Caco-2 (cell line): ENCODE measurements at regions not wholly inside any gene's neighbourhood (a gene's known extent, or its start where the extent isn't known, plus 50 kb on each side); places are given as distances from the start of the nearest gene placed in this dataset.

Experiments
- BruUV-seq: library from RNA; stranded (reverse); fragments of 400-500 nt; replicated peaks from 2 replicates; lab custom pipeline; 2021; lab: Mats Ljungman, UMichigan
- CTCF ChIA-PET: fragments of 300-600 bp; sonication (Branson Sonifier 250); formaldehyde crosslinking; loops from one replicate; lab custom pipeline; 2022; ENCODE audit warnings: antibody characterized with exemption; lab: Charles Lee
- POLR2A ChIA-PET: fragments of 300-600 bp; sonication (Branson Sonifier 250); formaldehyde crosslinking; loops from one replicate; lab custom pipeline; 2022; ENCODE audit warnings: antibody characterized with exemption; lab: Charles Lee
- DNase-seq, 2 experiments: peaks; one replicate each; pipeline versions ENCODE4 v3.0.0 to v3.0.0-alpha.2; 2020 to 2022
- H3K27me3 ChIP-seq: replicated peaks from 2 replicates; pipeline ENCODE4 v1.6.0; 2011; ENCODE audit warnings: low read length; ENCODE audit not compliant: control insufficient read depth, insufficient read depth
- H3K36me3 ChIP-seq: 2 replicates; pipeline ENCODE4 v1.5.1; 2011; ENCODE audit warnings: low read length; ENCODE audit not compliant: control insufficient read depth, insufficient read depth
- H3K4me1 ChIP-seq: fragments of 250-450 bp; sonication (Bioruptor Pico); 2 replicates; pipeline ENCODE4 v1.5.1; 2020; ENCODE audit warnings: mild to moderate bottlenecking
- H3K4me3 ChIP-seq: 2 replicates; pipeline ENCODE4 v1.5.1; 2011; ENCODE audit warnings: low read depth, mild to moderate bottlenecking, control low read depth, low read length
- H3K9me3 ChIP-seq: fragments of 250-450 bp; sonication (Bioruptor Pico); 2 replicates; pipeline ENCODE4 v1.5.1; 2020; ENCODE audit warnings: mild to moderate bottlenecking, moderate library complexity
- H3K27ac Mint-ChIP-seq: one replicate; pipeline ENCODE4 v1.8.0; 2022; ENCODE audit warnings: mixed read lengths; ENCODE audit not compliant: unreplicated experiment
- H3K27me3 Mint-ChIP-seq: one replicate; pipeline ENCODE4 v1.8.0; 2022; ENCODE audit warnings: mixed read lengths; ENCODE audit not compliant: insufficient read depth, unreplicated experiment
- H3K36me3 Mint-ChIP-seq: one replicate; pipeline ENCODE4 v1.8.0; 2022; ENCODE audit warnings: mild to moderate bottlenecking, mixed read lengths; ENCODE audit not compliant: insufficient read depth, unreplicated experiment
- H3K4me1 Mint-ChIP-seq: one replicate; pipeline ENCODE4 v1.8.0; 2022; ENCODE audit warnings: low read depth, mixed read lengths; ENCODE audit not compliant: unreplicated experiment
- H3K4me3 Mint-ChIP-seq: one replicate; pipeline ENCODE4 v1.8.0; 2022; ENCODE audit warnings: mild to moderate bottlenecking, moderate library complexity, mixed read lengths; ENCODE audit not compliant: unreplicated experiment
- H3K9me3 Mint-ChIP-seq: one replicate; pipeline ENCODE4 v1.8.0; 2022; ENCODE audit warnings: mixed read lengths; ENCODE audit not compliant: unreplicated experiment
- CTCF ChIP-seq, 2 experiments: fragments of 200-600 bp in 1 of 2; IDR thresholded peaks; 1 replicate in 1 of 2; 2 replicates in 1 of 2; pipeline versions ENCODE4 v1.5.1 to v1.8.0; 2011 to 2022; ENCODE audit warnings: antibody characterized with exemption in 1 of 2, control low read depth in 1 of 2, inconsistent platforms in 1 of 2, low read depth in 1 of 2, low read length in 1 of 2, mild to moderate bottlenecking in 1 of 2, moderate library complexity in 1 of 2; ENCODE audit not compliant: insufficient read depth in 1 of 2, severe bottlenecking in 1 of 2, unreplicated experiment in 1 of 2
- intact Hi-C: fragments of 100-400 bp; cut with micrococcal nuclease; formaldehyde crosslinking; loops from one replicate; pipeline ENCODE4 v1.10.0; 2022; ENCODE audit not compliant: unreplicated experiment

DNA sequence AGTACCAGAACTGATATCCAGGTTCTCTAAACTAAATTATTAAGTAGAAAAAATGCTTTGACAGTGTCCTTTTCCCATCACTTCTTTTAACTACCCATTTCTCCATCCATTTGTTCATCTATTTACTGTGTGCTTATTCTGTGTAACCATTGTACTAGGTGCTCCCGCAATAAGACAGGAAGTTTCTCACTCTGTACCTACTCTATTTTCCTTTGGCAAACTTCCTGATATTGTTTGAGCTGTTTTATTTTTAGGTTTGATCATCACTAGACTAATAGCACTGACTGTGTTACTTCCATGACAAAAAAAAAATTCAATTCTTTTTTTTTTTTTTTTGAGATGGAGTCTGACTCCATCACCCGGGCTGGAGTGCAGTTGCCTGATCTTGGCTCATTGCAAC is 102.5 kb upstream of the CASK start:
- peaks cover 5% of the 10 kb centered on the region for H3K36me3 Mint-ChIP-seq
- H3K4me1 Mint-ChIP-seq, result peaks cover 12% of the 10 kb centered on the region
- POLR2A ChIA-PET, result no interaction called here
- intact Hi-C loops, result loop anchor here (2.0 to 5.0 kb wide), 3 partner anchors 63 to 229 kb away; partner anchors contain the start of gene CASK
- TF ChIP-seq CTCF (IDR thresholded peaks at IDR 0.05; ENCODE audit: insufficient read depth in 1 of 2, low read depth in 1 of 2, low read length in 1 of 2, severe bottlenecking in 1 of 2, unreplicated experiment in 1 of 2), result no peak
- no peaks in the 10 kb centered on the region for H3K9me3 Mint-ChIP-seq
- H3K27ac Mint-ChIP-seq, result no peak overlapping the region
- no peaks in the 10 kb centered on the region for H3K27me3 Mint-ChIP-seq
- DNase-seq, result no peak
- no peak overlapping the region for H3K4me3 Mint-ChIP-seq
- H3K4me3 ChIP-seq, result no peak overlapping the region
- H3K4me1 ChIP-seq, result peaks cover 23% of the 10 kb centered on the region
- H3K36me3 ChIP-seq, result no peaks in the 10 kb centered on the region; the same call in 1 of the 2 replicates
- BruUV-seq, result no TSS peak
- H3K9me3 ChIP-seq, result no peaks in the 10 kb centered on the region
- no peaks in the 10 kb centered on the region for H3K27me3 ChIP-seq
- CTCF ChIA-PET, result no interaction called here

GRCh38 chrX:42023122-42023521 is 99.8 kb upstream of the CASK start:
- H3K4me3 Mint-ChIP-seq, result no peak overlapping the region
- BruUV-seq, result no TSS peak
- intact Hi-C loops, result no loop called here
- no peak overlapping the region for H3K27ac Mint-ChIP-seq
- no peaks in the 10 kb centered on the region for H3K9me3 Mint-ChIP-seq
- peaks cover 12% of the 10 kb centered on the region for H3K4me1 Mint-ChIP-seq
- H3K36me3 ChIP-seq, result no peaks in the 10 kb centered on the region
- no peaks in the 10 kb centered on the region for H3K9me3 ChIP-seq
- TF ChIP-seq CTCF (IDR thresholded peaks at IDR 0.05; ENCODE audit: insufficient read depth in 1 of 2, low read depth in 1 of 2, low read length in 1 of 2, severe bottlenecking in 1 of 2, unreplicated experiment in 1 of 2), result no peak
- ChIA-PET POLR2A (no interaction called here), CTCF (no interaction called here)
- no peak overlapping the region for H3K4me3 ChIP-seq
- peaks cover 19% of the 10 kb centered on the region for H3K4me1 ChIP-seq
- no peak for DNase-seq
- H3K27me3 Mint-ChIP-seq, result no peaks in the 10 kb centered on the region
- H3K36me3 Mint-ChIP-seq, result peaks cover 2% of the 10 kb centered on the region
- H3K27me3 ChIP-seq, result no peaks in the 10 kb centered on the region

GRCh38 chrX:42022158-42022557 is 98.8 kb upstream of the CASK start:
- Mint-ChIP-seq H3K27ac (no peak overlapping the region), H3K4me3 (no peak overlapping the region), H3K36me3 (no peaks in the 10 kb centered on the region), H3K9me3 (no peaks in the 10 kb centered on the region), H3K27me3 (no peaks in the 10 kb centered on the region), H3K4me1 (peaks cover 8% of the 10 kb centered on the region)
- H3K4me3 ChIP-seq, result no peak overlapping the region
- ChIA-PET POLR2A (no interaction called here), CTCF (no interaction called here)
- DNase-seq, result no peak
- TF ChIP-seq CTCF (IDR thresholded peaks at IDR 0.05; ENCODE audit: insufficient read depth in 1 of 2, low read depth in 1 of 2, low read length in 1 of 2, severe bottlenecking in 1 of 2, unreplicated experiment in 1 of 2), result no peak
- intact Hi-C loops, result no loop called here
- H3K4me1 ChIP-seq, result peaks cover 14% of the 10 kb centered on the region
- no TSS peak for BruUV-seq
- no peaks in the 10 kb centered on the region for H3K27me3 ChIP-seq
- no peaks in the 10 kb centered on the region for H3K36me3 ChIP-seq
- H3K9me3 ChIP-seq, result no peaks in the 10 kb centered on the region
